ENCODE measurements at regions not wholly inside any gene's neighbourhood (a gene's known extent, or its start where the extent isn't known, plus 50 kb on each side); places are given as distances from the start of the nearest gene placed in this dataset.
A peak's percentile ranks its signal among the peaks of the same experiment; 100 is the strongest.

DNA sequence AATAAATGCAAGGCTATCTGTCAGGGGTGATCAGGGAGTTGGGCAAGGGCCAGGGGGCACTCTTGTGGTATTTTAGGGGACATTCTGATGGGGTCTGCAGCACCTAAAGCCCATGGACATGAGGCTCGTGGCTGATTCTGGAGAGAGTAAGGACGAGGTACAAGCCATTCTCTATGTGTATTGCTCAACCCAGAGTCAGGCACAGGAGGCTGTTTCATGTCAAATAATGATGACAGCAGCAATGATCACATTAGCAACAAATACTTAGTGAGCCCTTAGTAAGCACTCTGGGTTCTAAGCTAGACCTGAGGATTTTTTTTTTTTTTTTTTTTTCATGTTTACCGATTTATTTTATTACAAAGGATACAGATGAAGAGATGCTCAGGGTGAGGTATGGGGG is 83.5 kb upstream of the THY1 start:
- no peak for DNase-seq
- in situ Hi-C loops (cut with HindIII; ENCODE audit: low pct_ligation_motif_present, low pct_unique_long_range_greater_than_20kb, low sequenced_read_pairs), result no loop called here

DNA sequence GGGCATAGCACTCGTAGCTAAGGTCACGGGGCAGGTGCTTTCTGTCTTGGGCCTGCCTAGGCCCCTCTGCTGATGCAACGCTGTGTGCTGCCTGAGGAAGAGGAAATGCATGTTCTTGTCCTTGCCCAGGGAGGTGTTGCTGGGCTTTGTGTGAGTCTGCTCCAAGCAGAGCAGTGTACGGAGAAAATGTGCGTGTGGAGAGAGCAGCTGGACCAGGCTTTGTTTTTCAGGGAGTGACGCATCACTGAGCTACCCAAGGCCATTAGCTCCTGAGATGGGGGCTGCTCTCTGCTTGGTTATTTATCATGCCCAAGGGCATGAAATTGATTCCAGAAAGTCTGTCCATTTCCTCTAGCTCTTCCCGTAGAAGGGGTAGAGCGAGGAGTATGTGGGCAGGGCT is 82.9 kb upstream of the THY1 start:
- in situ Hi-C loops (cut with HindIII; ENCODE audit: low pct_ligation_motif_present, low pct_unique_long_range_greater_than_20kb, low sequenced_read_pairs), result no loop called here
- no peak for DNase-seq

DNA sequence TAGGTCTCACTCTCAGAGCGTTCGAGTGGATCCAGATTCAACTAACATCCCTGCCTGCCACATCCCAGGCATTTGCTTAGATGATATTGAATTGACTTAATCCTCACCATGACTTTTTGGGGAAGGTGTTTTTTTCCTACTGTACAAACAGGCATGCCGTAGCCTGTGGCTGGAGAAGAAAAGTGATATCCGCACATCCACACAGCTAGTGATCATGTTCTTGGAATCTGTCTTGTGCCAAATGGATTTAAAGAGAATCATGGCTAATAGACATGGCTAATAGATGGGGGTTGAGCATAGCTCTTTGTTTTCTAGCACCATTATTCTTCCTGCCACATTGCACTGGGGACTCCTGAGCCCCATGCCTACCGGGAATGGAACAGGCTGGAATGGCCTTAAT is 82.1 kb upstream of the THY1 start:
- in situ Hi-C loops (cut with HindIII; ENCODE audit: low pct_ligation_motif_present, low pct_unique_long_range_greater_than_20kb, low sequenced_read_pairs), result no loop called here
- DNase-seq, result no peak

DNA sequence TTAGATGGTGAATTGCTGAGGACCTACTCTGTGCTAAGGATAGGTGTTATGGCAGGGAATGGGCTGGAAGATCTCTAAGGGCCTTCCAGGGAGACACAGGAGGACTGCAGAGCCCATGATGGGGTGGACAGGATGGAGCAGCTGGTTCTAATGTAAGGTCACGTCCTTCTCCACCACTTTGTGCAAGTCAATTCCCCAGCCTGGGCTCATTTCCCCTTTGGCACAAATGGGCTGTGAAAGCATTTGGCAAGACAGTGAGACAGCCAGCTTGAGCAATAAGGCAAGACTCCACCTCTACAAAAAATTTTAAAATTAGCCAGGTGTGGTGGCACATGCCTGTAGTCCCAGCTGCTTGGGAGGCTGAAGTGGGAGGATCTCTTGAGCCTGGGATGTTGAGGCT is 81.4 kb upstream of the THY1 start:
- DNase-seq, result no peak
- in situ Hi-C loops (cut with HindIII; ENCODE audit: low pct_ligation_motif_present, low pct_unique_long_range_greater_than_20kb, low sequenced_read_pairs), result no loop called here

DNA sequence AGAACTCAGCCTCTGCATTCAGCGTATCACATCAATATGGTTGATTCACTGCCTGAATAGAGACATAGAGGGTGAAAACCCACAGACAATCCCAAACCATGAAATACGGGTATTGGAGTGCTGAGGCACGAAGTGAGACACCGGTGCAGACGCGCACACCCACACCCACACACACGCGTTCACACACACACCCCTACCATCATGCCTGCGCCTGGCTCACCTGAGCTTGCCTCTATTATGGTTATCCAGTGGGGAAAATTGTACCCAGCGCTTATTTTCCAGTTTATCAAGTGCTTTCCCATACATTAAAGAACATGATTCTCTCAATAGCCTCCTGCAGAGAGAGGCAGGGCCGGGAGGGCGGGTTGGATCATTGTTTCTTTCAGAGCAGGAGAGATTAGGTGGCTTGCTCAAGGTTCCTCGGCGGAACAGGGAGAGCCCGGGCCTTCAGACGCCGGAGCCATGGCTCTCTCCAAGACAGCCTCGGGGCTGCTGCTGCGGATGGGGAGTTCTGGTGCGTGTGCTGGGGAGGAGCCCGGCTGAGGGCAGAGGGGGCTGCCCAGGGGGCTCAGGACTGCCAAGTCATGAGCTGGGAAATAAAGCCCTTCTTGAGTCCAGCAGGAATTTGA is 78.9 kb upstream of the THY1 start:
- in situ Hi-C loops (cut with HindIII; ENCODE audit: low pct_ligation_motif_present, low pct_unique_long_range_greater_than_20kb, low sequenced_read_pairs), result no loop called here
- no peak for DNase-seq

DNA sequence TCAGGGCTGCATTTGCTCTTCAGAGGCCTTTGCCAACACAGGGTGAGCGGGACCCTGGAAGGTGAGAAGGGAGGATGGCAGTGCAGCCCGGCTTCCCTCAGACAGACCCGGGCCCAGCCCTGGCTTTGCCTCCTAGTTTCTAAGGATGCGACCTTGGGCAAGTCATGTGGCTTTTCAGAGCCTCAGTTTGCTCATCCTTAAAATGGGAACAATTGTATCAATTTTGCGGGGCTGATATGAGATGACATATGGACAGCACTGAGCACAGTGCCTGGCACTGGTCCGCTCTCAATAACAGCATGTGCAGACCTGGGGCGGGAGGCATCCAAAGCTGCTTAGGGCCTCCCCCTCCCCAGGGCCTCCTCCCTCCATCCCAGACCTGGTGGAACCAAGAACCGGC is 74.7 kb upstream of the THY1 start:
- DNase-seq, result no peak
- in situ Hi-C loops (cut with HindIII; ENCODE audit: low pct_ligation_motif_present, low pct_unique_long_range_greater_than_20kb, low sequenced_read_pairs), result no loop called here

DNA sequence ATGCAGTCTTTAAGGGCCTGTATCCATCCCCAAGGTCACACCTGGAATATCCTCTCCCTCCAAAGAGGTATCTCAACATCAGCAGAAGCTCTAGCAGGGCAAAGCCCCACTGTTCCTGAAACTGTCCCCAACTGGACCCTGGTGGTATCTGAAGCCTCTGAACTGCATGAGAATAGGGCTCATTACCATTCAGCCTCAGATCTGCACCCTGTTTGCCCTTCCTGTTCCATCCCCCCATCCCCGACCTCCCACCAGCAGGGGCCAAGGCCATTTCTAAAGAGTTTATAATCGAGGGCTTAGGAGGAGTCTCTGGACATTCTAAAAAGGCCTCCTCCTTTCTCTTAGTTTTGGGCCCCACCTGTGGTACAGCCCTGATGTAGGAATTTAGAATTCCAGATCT is 74.0 kb upstream of the THY1 start:
- in situ Hi-C loops (cut with HindIII; ENCODE audit: low pct_ligation_motif_present, low pct_unique_long_range_greater_than_20kb, low sequenced_read_pairs), result no loop called here
- DNase-seq, result no peak

DNA sequence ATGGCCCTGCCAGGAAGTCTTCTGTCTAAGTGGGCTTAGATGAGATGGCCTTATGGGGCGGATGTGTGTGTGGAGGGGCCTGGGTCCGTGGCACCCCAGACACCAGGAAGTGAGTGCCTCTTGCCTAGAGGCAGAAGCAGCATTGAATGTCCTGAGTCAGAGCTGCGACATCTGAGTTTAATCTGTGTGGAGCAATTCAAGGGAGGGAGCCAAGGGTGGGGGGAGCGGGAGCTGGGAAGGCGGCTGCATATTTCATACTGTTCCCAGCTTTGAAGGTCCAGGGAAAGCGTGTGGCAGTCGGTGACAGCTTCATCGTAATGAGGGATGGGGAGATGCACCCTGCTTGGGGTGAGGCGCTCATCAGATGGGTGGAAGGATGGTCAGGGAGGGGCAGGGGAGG is 73.5 kb upstream of the THY1 start:
- no peak for DNase-seq
- in situ Hi-C loops (cut with HindIII; ENCODE audit: low pct_ligation_motif_present, low pct_unique_long_range_greater_than_20kb, low sequenced_read_pairs), result no loop called here

DNA sequence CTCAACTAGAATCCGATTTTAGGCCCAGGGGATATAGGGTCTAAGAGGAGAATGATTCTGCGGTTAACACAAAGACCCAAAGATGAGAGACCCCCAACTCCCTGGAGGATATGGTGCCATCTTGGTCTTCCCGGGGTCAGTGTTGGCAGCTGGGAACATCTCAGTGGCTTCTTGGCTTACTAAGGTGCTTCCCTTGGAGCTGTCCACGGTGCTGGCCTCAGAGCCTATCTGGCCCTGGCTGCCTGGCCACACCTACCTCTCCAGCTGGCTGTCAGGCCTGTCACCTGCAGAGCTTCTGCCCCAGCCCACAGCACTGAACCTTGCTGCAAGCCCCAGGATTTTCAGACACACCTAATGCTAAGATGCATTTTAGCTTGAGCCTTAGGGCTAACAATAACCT is 70.7 kb upstream of the THY1 start:
- in situ Hi-C loops (cut with HindIII; ENCODE audit: low pct_ligation_motif_present, low pct_unique_long_range_greater_than_20kb, low sequenced_read_pairs), result no loop called here
- DNase-seq, result peak; percentile 33

DNA sequence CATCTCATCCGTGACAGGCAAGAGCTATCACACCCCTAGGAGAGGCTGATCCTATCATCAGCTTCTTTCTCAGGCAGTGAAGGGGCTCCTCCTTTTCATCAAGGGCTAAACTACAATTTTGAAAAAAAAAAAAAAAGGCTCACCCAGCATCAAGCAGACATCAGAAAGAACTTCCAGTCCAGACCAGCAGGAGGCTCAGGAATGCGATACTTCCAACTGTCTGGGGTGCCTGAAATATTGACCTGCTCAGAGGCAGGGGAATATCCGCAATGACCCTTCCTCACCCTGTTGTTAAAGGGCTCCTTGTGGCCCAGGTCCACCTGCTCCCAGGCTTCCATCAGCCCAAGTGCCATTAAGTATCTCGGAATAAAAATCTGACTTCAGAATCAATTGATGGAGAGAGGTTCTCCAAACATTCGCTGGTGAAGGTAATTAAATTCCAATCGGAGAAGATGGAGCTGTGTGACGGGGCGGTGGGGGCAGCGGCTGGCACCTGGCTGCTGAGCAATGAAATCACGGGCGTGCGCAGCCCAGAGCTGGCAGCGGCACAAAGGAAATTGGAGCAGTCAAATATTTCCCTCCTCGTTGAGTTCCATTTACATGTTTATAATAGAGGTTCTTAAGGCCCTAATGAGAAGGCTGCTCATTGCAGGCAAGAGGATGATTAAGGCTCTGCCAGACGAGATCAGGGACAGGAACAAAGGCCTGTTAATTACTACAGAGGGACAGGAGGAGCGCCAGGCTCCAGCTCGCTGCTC is 69.0 kb upstream of the THY1 start:
- in situ Hi-C loops (cut with HindIII; ENCODE audit: low pct_ligation_motif_present, low pct_unique_long_range_greater_than_20kb, low sequenced_read_pairs), result no loop called here
- peak; percentile 11 for DNase-seq

DNA sequence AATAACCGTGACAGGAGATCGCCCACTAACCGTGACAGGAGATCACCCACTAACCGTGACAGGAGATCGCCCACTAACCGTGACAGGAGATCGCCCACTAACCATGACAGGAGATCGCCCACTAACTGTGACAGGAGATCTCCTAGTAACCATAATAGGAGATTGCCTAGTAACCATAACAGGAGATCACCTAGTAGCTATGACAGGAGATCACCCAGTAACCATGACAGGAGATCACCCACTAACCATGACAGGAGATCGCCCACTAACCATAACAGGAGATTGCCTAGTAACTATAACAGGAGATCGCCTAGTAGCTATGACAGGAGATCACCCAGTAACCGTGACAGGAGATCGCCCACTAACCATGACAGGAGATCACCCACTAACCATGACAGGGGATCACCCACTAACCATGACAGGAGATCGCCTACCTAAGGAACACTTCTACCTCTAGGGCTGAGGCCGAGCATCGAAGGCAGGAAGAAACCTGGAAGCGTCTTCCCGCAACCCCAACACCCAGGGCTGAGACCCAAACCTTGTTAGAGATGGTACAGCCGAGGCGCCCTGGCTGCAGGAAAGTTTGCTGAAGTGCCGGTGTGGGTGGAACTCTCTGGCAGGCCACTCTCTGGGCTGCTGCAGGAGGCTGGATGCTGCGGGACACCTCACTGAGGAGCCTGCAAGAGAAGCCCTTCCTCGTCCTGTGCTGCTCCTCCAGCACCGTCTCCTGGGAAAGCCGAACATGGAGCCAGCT is 67.5 kb upstream of the THY1 start:
- in situ Hi-C loops (cut with HindIII; ENCODE audit: low pct_ligation_motif_present, low pct_unique_long_range_greater_than_20kb, low sequenced_read_pairs), result no loop called here

DNA sequence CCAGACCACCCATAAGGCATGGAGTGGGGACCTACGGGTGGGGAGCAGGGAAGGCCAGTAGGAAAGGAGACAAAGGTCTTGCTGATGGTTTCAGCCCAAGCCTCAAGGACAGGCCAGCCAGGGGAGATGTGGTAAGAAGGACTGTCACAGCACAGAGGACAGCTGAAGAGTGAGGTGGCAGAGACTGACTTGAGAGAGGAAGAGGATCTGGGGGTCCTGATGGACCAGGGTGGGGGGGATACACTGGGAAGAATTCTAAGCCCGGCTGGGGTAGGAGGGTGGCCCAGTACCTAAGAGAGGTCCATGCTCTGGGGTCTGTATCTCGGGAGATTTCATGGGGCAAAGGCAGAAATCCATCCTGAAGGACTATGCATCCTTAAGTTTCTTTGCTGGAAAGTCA is 66.1 kb upstream of the THY1 start:
- no peak for DNase-seq
- in situ Hi-C loops (cut with HindIII; ENCODE audit: low pct_ligation_motif_present, low pct_unique_long_range_greater_than_20kb, low sequenced_read_pairs), result no loop called here

More for the DNA sequence above, 67.5 kb upstream of the THY1 start:
- no peak for DNase-seq

DNA sequence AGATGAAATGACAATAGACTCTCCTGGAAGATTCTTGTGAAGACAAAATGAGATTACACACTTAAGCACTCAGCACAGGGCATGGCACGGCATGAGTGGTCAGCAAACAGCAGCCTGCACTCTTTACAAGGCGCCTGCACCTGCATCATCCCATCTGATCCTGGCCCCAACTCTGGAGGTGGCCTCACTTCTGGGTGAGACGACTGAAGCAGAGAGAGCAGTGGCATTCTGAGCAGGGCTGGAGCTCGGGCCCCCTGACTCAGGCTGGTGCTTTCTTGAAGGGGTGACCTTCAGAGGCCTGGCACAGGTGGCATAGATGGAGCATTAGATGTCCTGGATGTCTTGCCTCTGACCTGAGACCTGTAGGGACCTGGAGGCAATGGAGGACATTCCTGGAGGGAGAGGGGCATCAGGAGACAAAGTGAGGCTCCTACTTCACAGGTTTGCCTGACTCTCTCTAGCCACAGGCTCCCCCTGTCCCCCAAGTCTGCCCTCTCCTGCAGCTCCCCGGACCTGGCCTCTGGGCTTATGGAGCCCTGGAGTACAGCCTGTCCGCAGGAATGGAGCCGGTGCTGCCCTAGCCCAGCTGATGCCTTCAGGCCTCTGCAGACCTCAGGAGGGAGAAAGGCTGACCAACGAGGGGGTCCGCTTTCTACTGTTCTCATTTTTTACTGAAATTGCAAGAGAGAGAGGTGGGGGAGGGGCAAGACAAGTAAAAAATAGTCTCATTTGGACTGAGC is 65.5 kb upstream of the THY1 start:
- in situ Hi-C loops (cut with HindIII; ENCODE audit: low pct_ligation_motif_present, low pct_unique_long_range_greater_than_20kb, low sequenced_read_pairs), result no loop called here
- no peak for DNase-seq

DNA sequence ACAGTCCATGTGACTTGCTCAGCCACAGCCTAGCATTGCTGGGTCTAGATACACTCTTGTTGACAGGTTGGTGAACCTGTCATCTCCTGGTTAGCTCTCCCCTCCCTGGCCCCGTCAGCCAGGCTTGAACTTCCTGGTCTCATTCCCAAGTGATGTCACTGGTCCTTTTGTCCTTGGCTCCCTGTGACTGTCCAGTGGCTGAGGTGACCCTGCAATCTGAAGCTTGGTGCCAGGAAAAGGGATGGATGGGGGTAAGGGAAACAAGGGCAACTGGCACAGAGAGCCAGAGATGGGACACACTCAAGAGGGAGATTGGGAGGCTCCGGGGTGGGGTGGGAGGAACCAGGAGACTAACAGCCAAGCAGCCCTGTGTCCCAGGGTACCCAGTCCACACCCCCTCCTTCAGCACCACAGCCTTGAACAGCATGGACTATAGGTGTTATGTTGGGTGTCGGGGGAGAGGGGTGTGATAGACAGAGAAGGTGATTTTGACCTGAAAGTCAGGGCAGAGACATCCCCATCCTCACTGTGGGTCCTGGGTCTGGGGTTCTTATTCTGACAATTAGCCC is 63.8 kb upstream of the THY1 start:
- in situ Hi-C loops (cut with HindIII; ENCODE audit: low pct_ligation_motif_present, low pct_unique_long_range_greater_than_20kb, low sequenced_read_pairs), result no loop called here
- no peak for DNase-seq

DNA sequence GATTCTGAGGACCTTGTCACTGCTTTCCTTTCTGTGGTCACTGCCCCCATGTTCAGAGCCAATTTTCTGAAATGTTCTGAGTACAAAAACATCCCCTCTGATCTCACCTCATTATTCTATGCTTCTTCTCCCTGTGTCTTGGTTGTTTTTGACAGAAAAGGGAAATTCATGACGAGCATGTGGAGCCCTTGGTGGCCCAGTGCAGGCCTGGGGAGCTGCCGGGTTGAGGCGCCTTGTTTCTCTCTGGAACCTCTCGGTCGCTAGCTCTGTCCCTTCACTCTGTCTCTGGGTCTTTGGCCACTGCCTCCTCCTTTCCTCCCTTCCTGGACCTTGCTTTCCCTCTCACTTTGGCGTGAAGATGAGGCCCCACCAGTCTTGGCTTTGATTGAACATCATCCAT is 63.0 kb upstream of the THY1 start:
- no peak for DNase-seq
- in situ Hi-C loops (cut with HindIII; ENCODE audit: low pct_ligation_motif_present, low pct_unique_long_range_greater_than_20kb, low sequenced_read_pairs), result no loop called here

DNA sequence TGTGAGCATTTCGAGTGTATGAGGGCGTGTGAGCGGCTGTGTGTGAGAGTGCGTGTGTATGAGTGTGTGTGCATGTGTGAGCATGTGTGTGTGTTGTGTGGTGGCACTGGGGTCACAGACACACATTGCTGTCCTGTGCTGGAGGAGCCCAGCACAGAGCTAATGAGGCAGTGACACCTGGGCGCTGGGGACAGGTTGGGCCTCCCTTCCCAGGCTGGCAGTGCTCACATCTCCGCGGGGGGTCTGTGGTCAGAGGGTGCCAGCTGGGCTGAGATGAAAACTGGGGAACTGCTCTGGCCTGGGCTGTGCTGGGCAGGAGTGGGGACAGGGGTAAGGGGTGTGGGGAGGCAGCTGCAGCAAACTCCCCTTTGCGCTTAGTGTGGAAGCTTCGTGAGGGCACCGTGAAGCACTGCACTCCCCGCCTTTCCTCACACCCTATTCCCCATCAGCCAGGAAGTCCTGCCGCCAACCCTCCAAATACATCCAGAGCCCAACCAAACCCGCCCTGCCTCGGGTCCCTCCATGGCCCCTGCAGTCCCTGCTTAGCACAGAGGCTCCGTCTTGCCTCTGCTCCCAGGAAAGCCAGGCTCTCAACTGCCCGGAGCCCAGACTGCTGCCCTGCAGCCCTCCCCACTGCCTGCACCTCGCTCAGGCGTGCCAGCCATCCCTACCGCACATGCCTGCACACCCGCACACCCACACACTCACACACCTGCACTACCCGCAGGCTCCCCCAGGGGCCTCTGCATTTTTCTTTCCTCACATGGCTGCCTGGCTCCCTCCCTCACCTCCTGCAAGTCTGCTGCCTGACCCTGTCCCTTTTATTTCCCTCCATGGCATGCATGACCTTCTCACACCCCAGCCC is 62.0 kb upstream of the THY1 start:
- peak; percentile 7 for DNase-seq
- in situ Hi-C loops (cut with HindIII; ENCODE audit: low pct_ligation_motif_present, low pct_unique_long_range_greater_than_20kb, low sequenced_read_pairs), result no loop called here

DNA sequence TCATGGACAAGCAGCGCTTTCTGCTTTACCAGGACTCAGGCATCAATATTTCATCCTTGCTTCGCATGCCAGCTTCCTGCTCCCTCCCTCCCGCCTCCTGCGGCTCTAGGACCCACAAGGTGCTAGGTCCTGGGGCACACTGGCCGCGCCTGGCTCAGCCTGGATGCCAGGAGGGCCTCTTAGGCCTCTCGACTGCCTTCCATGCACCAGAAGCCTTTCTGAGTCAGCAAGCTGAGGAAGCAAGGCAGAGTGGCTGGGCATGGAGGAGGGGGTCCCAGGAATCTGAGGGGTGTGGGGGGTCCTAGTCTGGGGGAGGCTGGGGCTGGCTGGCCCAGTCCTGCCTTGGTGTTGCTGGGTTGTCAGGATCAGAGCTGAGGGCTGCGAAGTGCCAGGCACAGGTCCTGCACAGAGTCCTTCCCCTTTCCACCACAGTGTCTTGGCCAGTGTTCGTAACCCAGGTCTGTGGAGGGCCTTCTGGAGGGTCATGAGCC is 61.0 kb upstream of the THY1 start:
- in situ Hi-C loops (cut with HindIII; ENCODE audit: low pct_ligation_motif_present, low pct_unique_long_range_greater_than_20kb, low sequenced_read_pairs), result no loop called here
- DNase-seq, result no peak

DNA sequence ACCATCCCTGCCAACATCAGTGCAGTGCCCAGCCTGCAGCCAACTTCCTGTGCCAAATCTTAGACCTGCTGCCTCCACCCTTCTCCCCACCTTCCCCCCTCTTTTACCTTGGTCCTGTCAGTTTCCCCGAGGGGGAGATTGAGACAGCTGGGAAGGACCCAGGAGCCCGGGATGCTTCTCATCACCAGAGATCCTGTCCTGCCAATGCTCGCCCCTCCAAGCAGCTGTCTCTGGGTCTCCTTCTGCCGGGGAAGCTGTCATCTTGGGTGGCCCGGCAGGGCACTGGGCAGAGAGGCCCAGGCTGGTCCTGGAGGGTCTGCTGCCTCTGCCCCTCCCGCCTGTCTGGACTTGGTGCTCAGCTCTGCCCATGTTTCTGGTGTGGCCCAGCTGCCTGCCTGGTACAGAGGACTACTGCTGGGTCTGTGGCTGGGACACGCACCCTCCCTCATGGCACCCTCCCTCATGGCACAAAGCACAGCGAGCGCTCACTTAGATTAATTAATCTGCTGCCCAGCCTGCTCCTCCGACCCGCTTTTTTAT is 60.4 kb upstream of the THY1 start:
- no peak for DNase-seq
- in situ Hi-C loops (cut with HindIII; ENCODE audit: low pct_ligation_motif_present, low pct_unique_long_range_greater_than_20kb, low sequenced_read_pairs), result no loop called here

Data from ACHN (cell line).